PC-9 (cell line): ENCODE measurements at regions not wholly inside any gene's neighbourhood (a gene's known extent, or its start where the extent isn't known, plus 50 kb on each side); places are given as distances from the start of the nearest gene placed in this dataset.

Experiments used
- BruUV-seq: library from RNA; stranded (reverse); fragments of 400-500 nt; replicated peaks from 2 replicates; lab custom pipeline; 2021; lab: Mats Ljungman, UMichigan
- CTCF ChIA-PET: fragments of 300-600 bp; sonication (Branson Sonifier 250); formaldehyde crosslinking; loops from one replicate; lab custom pipeline; 2022; ENCODE audit warnings: antibody characterized with exemption; lab: Charles Lee
- POLR2A ChIA-PET: fragments of 300-600 bp; sonication (Branson Sonifier 250); formaldehyde crosslinking; loops from one replicate; lab custom pipeline; 2022; ENCODE audit warnings: antibody characterized with exemption; ENCODE audit not compliant: unreplicated experiment; lab: Charles Lee
- DNase-seq, 2 experiments: peaks; one replicate each; pipeline versions ENCODE4 v3.0.0 to v3.0.0-alpha.2; 2015 to 2022; ENCODE audit warnings: mixed read lengths in 1 of 2
- H2AFZ ChIP-seq: fragments of 200-600 bp; sonication (generic); 2 replicates; pipeline ENCODE4 v1.8.1; 2017; ENCODE audit warnings: antibody characterized with exemption
- H3F3A ChIP-seq: fragments of 200-600 bp; sonication (generic); 2 replicates; pipeline ENCODE4 v1.8.1; 2017; ENCODE audit warnings: antibody characterized with exemption, mild to moderate bottlenecking, low read depth; ENCODE audit not compliant: insufficient read depth
- H3K27ac ChIP-seq: fragments of 200-600 bp; sonication (generic); 2 replicates; pipeline ENCODE4 v1.6.1; 2016; ENCODE audit warnings: mixed run types
- H3K27me3 ChIP-seq: fragments of 200-600 bp; sonication (generic); 2 replicates; pipeline ENCODE4 v1.6.1; 2016; ENCODE audit warnings: low read depth, mixed run types; ENCODE audit not compliant: insufficient read depth
- H3K36me3 ChIP-seq: fragments of 200-600 bp; sonication (generic); 2 replicates; pipeline ENCODE4 v1.6.1; 2016; ENCODE audit warnings: low read depth, mixed run types
- H3K4me1 ChIP-seq: fragments of 200-600 bp; sonication (generic); replicated peaks from 2 replicates; pipeline ENCODE4 v1.6.1; 2016; ENCODE audit warnings: mixed run types; ENCODE audit not compliant: insufficient read depth
- H3K4me2 ChIP-seq: fragments of 200-600 bp; sonication (generic); 2 replicates; pipeline ENCODE4 v1.6.1; 2017; ENCODE audit warnings: mixed run types
- H3K4me3 ChIP-seq: fragments of 200-600 bp; sonication (generic); 2 replicates; pipeline ENCODE4 v1.6.1; 2016; ENCODE audit warnings: mixed run types
- H3K79me2 ChIP-seq: fragments of 200-600 bp; sonication (generic); 2 replicates; pipeline ENCODE4 v1.6.1; 2017; ENCODE audit warnings: low read depth, mixed run types
- H3K9me2 ChIP-seq: fragments of 200-600 bp; sonication (generic); 2 replicates; pipeline ENCODE4 v1.8.1; 2017; ENCODE audit warnings: mild to moderate bottlenecking; ENCODE audit not compliant: insufficient read depth
- H3K9me3 ChIP-seq: fragments of 200-600 bp; sonication (generic); 2 replicates; pipeline ENCODE4 v1.8.1; 2016; ENCODE audit warnings: low read depth; ENCODE audit not compliant: insufficient read depth
- H4K20me1 ChIP-seq: fragments of 200-600 bp; sonication (generic); 2 replicates; pipeline ENCODE4 v1.8.1; 2017; ENCODE audit not compliant: insufficient read depth
- EZH2 ChIP-seq: fragments of 200-600 bp; sonication (generic); IDR thresholded peaks from 2 replicates; pipeline ENCODE4 v1.8.0; 2017; ENCODE audit warnings: antibody characterized with exemption, low read depth
- intact Hi-C: fragments of 100-400 bp; cut with micrococcal nuclease; formaldehyde crosslinking; loops from one replicate; pipeline ENCODE4 v1.10.0; 2022; ENCODE audit not compliant: unreplicated experiment
- TF ChIP-seq, protein P1 (sequence below): fragments of 200-600 bp; sonication (generic); conservative IDR thresholded peaks from 2 replicates; pipeline ENCODE4 v1.6.1; 2017; ENCODE audit warnings: mixed run types, antibody characterized with exemption, mild to moderate bottlenecking, moderate library complexity

DNA sequence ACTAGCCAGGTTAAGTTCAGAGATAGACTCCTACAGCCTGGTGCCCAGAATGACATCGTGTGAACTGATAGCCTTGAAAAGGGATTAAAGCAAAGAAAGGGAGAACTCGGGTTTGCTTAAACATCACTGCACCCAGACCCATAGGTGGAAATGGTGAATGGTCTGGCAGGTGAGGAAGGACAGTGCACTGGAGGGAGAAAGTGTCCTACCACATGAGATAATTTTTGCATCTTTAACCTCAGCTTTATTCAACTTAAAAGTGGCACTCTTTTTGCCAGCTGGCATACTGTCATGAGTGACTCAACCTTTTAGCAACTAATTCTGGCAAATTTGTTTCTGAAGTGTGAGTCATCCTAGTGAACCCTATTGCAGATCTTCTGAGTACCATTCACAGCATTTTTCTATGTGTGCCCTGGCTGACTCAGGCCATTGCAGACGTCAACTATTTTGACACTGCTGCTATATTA, 53.0 kb upstream of the DAPP1 start:
- no peak overlapping the region for H3K4me2 ChIP-seq
- ChIA-PET CTCF (no interaction called here), POLR2A (no interaction called here)
- peak; percentile 9 to 85 for DNase-seq
- BruUV-seq: no TSS peak
- peaks cover 5% of the 10 kb centered on the region; the same call in 1 of the 2 replicates for H3F3A ChIP-seq
- intact Hi-C loops: no loop called here
- no peaks in the 10 kb centered on the region for H3K36me3 ChIP-seq
- no peaks in the 10 kb centered on the region for H3K27me3 ChIP-seq
- no peaks in the 10 kb centered on the region for H4K20me1 ChIP-seq
- H2AFZ ChIP-seq: no peak overlapping the region
- H3K79me2 ChIP-seq: no peaks in the 10 kb centered on the region
- TF ChIP-seq EZH2: no peak
- TF ChIP-seq, protein P1, sequence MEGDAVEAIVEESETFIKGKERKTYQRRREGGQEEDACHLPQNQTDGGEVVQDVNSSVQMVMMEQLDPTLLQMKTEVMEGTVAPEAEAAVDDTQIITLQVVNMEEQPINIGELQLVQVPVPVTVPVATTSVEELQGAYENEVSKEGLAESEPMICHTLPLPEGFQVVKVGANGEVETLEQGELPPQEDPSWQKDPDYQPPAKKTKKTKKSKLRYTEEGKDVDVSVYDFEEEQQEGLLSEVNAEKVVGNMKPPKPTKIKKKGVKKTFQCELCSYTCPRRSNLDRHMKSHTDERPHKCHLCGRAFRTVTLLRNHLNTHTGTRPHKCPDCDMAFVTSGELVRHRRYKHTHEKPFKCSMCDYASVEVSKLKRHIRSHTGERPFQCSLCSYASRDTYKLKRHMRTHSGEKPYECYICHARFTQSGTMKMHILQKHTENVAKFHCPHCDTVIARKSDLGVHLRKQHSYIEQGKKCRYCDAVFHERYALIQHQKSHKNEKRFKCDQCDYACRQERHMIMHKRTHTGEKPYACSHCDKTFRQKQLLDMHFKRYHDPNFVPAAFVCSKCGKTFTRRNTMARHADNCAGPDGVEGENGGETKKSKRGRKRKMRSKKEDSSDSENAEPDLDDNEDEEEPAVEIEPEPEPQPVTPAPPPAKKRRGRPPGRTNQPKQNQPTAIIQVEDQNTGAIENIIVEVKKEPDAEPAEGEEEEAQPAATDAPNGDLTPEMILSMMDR: no peak
- H3K27ac ChIP-seq: no peak overlapping the region
- H3K9me3 ChIP-seq: no peaks in the 10 kb centered on the region
- no peaks in the 10 kb centered on the region for H3K9me2 ChIP-seq
- no peak overlapping the region for H3K4me3 ChIP-seq
- no peaks in the 10 kb centered on the region; the same call in 1 of the 2 replicates for H3K4me1 ChIP-seq

DNA sequence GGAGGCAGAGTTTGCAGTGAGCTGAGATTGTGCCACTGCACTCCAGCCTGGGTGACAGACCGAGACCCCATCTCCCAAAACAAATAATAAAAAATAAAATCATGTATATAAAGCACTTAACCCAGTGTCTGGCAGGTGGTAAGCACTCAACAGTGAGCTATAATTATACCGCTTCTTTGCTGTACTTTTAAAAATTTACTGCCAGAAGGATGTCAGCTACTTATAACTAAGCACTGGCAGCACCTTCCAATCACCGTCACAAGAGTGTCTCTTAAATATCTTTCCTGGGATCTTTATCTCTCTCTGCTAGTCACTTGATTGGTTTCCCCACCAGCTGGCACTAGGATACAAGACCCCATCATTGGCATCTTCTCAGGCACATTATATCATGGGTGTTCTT, 53.9 kb upstream of the DAPP1 start:
- ChIA-PET POLR2A (no interaction called here), CTCF (no interaction called here)
- BruUV-seq: no TSS peak

DNA sequence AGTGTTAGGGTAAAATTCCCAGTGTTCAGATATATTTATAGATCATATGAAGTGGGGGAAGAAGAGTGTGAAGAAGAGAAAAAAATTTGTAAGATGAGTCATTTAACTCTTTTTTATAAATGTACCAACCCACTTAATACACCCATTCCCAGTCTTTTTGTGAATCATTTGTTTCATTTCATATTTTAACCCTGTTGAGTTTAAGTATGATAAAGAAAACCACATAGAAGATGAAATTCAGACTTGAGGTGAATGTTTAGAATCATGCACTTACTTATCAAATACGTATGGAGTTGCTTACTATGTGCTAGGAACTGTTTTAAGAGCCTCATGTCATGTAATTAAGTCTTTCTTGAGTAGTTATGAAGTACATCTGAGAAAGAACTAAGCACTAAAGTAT, 56.6 kb upstream of the DAPP1 start:
- H3K4me3 ChIP-seq: no peak overlapping the region
- intact Hi-C loops: no loop called here
- H3K4me2 ChIP-seq: no peak overlapping the region
- H3F3A ChIP-seq: peaks cover 5% of the 10 kb centered on the region; the same call in 1 of the 2 replicates
- H3K4me1 ChIP-seq: no peaks in the 10 kb centered on the region; the same call in 1 of the 2 replicates
- no peaks in the 10 kb centered on the region for H4K20me1 ChIP-seq
- no peaks in the 10 kb centered on the region for H3K27me3 ChIP-seq
- DNase-seq: no peak
- no peak overlapping the region for H3K27ac ChIP-seq
- H3K9me2 ChIP-seq: no peaks in the 10 kb centered on the region
- no peaks in the 10 kb centered on the region for H3K9me3 ChIP-seq
- H3K79me2 ChIP-seq: no peaks in the 10 kb centered on the region
- no peaks in the 10 kb centered on the region for H3K36me3 ChIP-seq
- TF ChIP-seq EZH2: no peak
- TF ChIP-seq, protein P1: no peak
- H2AFZ ChIP-seq: no peak overlapping the region
- ChIA-PET CTCF (no interaction called here), POLR2A (no interaction called here)
- BruUV-seq: no TSS peak

More for the DNA sequence above, 53.9 kb upstream of the DAPP1 start:
- Histone ChIP-seq H3F3A (peaks cover 5% of the 10 kb centered on the region; the same call in 1 of the 2 replicates), H4K20me1 (no peaks in the 10 kb centered on the region), H3K4me1 (no peaks in the 10 kb centered on the region; the same call in 1 of the 2 replicates), H3K9me3 (no peaks in the 10 kb centered on the region), H3K79me2 (no peaks in the 10 kb centered on the region), H3K27me3 (no peaks in the 10 kb centered on the region), H3K9me2 (no peaks in the 10 kb centered on the region), H3K36me3 (no peaks in the 10 kb centered on the region), H2AFZ (no peak overlapping the region), H3K4me3 (no peak overlapping the region), H3K27ac (no peak overlapping the region), H3K4me2 (no peak overlapping the region)
- TF ChIP-seq, protein P1: no peak
- no peak for TF ChIP-seq EZH2
- intact Hi-C loops: no loop called here
- no peak for DNase-seq
